MG63 (cell line): ENCODE measurements at regions not wholly inside any gene's neighbourhood (a gene's known extent, or its start where the extent isn't known, plus 50 kb on each side); places are given as distances from the start of the nearest gene placed in this dataset.

Experiments used
- DNase-seq: peaks from one replicate; pipeline ENCODE4 v3.0.0-alpha.2; 2020
- H3K27me3 ChIP-seq: fragments of 250-450 bp; sonication (Bioruptor Pico); 2 replicates; pipeline ENCODE4 v1.5.1; 2020; ENCODE audit warnings: mild to moderate bottlenecking, moderate library complexity
- H3K36me3 ChIP-seq: fragments of 250-450 bp; sonication (Bioruptor Pico); 2 replicates; pipeline ENCODE4 v1.5.1; 2020; ENCODE audit warnings: mild to moderate bottlenecking, moderate library complexity
- H3K4me3 ChIP-seq: fragments of 250-450 bp; sonication (Bioruptor Pico); 2 replicates; pipeline ENCODE4 v1.5.1; 2020; ENCODE audit warnings: mild to moderate bottlenecking, moderate library complexity
- H3K9me3 ChIP-seq: fragments of 250-450 bp; sonication (Bioruptor Pico); 2 replicates; pipeline ENCODE4 v1.5.1; 2020; ENCODE audit warnings: mild to moderate bottlenecking, moderate library complexity

GRCh38 chr17:79667121-79667715, 56.4 kb upstream of the RBFOX3 start:
- Histone ChIP-seq H3K36me3 (no peaks in the 10 kb centered on the region), H3K9me3 (no peaks in the 10 kb centered on the region), H3K4me3 (no peak overlapping the region), H3K27me3 (peaks cover 17% of the 10 kb centered on the region)
- no peak for DNase-seq

- Histone ChIP-seq H3K36me3 (no peaks in the 10 kb centered on the region), H3K4me3 (no peak overlapping the region), H3K27me3 (peaks cover 23% of the 10 kb centered on the region), H3K9me3 (peaks cover 3% of the 10 kb centered on the region)
- no peak for DNase-seq
Observed at GRCh38 chr17:79666111-79666510, 55.3 kb upstream of the RBFOX3 start.

GRCh38 chr17:79664930-79665737, 54.3 kb upstream of the RBFOX3 start:
- Histone ChIP-seq H3K27me3 (peaks cover 29% of the 10 kb centered on the region), H3K9me3 (peaks cover 3% of the 10 kb centered on the region), H3K36me3 (no peaks in the 10 kb centered on the region), H3K4me3 (no peak overlapping the region)
- peak; percentile 60 for DNase-seq

DNA sequence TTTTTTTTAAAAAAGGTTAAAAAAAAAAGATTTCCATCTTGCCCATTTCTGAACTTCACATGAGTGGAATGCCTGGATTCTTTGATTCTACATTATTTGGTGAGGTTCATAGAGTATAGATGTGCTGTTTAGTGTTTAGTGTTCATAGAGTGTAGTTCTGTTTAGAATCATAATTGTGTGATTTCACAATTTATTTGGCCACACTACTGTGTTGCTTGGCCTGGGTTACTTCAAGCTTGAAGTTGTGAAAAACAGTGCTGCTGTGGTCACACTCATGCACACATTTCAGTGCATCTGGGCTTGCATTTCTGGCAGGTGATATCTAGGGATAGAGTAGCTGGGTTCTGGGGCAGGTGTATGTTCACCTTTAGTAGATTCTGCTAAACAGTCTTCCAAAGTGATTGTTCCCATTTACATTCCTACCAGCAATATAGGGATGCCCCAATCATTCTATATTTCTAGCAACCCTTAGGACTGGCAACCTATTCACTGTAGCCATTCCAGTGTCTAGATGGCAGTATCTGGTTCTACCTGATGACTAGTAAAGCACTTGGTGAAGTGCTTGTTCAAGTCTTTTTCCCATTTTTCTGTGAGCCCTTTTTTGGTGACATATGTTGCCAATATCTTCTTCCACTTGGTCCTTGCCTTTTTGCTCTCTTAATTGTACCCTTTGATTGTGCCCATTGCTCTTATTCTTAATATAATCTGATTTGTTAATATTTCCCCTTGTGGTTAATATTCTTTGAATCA, 50.6 kb upstream of the RBFOX3 start:
- Histone ChIP-seq H3K4me3 (no peak overlapping the region), H3K9me3 (peaks cover 3% of the 10 kb centered on the region), H3K36me3 (no peaks in the 10 kb centered on the region), H3K27me3 (peaks cover 44% of the 10 kb centered on the region)
- no peak for DNase-seq
